HCT116 (cell line): ENCODE measurements at regions not wholly inside any gene's neighbourhood (a gene's known extent, or its start where the extent isn't known, plus 50 kb on each side); places are given as distances from the start of the nearest gene placed in this dataset.

Experiments used
- ATAC-seq: fragments of 200-7000 bp; cut with Tn5 transposase; 2 replicates; pipeline ENCODE4 v1.9.1; 2020; ENCODE audit warnings: mild to moderate bottlenecking, moderate library complexity
- BruUV-seq: library from RNA; stranded (reverse); fragments of 400-500 nt; replicated peaks from 2 replicates; lab custom pipeline; 2021; lab: Mats Ljungman, UMichigan
- CTCF ChIA-PET: fragments of 300-600 bp; sonication (Branson Sonifier 250); formaldehyde crosslinking; loops from one replicate; lab custom pipeline; 2021; ENCODE audit warnings: antibody characterized with exemption; lab: Charles Lee
- POLR2A ChIA-PET: fragments of 300-600, 350-600 bp; sonication (Branson Sonifier 250); formaldehyde crosslinking; loops from one replicate; lab custom pipeline; 2021; ENCODE audit warnings: antibody characterized with exemption; lab: Charles Lee
- RAD21 ChIA-PET, 2 experiments: fragments of 300-600 bp; sonication (Branson Sonifier 250); formaldehyde crosslinking; loops; one replicate each; lab custom pipeline; 2023; ENCODE audit warnings: low total read pairs in 2 of 2; ENCODE audit not compliant: uncharacterized antibody in 2 of 2, unreplicated experiment in 2 of 2, low non-redundant PET in 1 of 2; lab: Charles Lee
- DNase-seq: peaks from one replicate; pipeline ENCODE4 v3.0.0-alpha.2; 2010; ENCODE audit warnings: low read depth, low spot score
- H2AFZ ChIP-seq: fragments of 200-600 bp; shearing (Covaris generic), sonication (generic); 2 replicates; pipeline ENCODE4 v1.6.1; 2017; ENCODE audit warnings: low read depth, mixed run types, mixed read lengths, antibody characterized with exemption, low read length; ENCODE audit not compliant: poor library complexity, severe bottlenecking
- H3K27ac ChIP-seq: 2 replicates; pipeline ENCODE4 v1.5.1; 2012; ENCODE audit warnings: low read depth, low read length
- H3K27me3 ChIP-seq: fragments of 200-600 bp; sonication (generic); 2 replicates; pipeline ENCODE4 v1.6.1; 2016; ENCODE audit warnings: mixed run types, low read length, mixed read lengths; ENCODE audit not compliant: insufficient read depth
- H3K36me3 ChIP-seq, 2 experiments: fragments of 200-500 bp in 1 of 2; fragments of 200-600 bp in 1 of 2; sonication (Bioruptor generic) in 1 of 2; sonication (generic) in 1 of 2; 2 replicates each; pipeline versions ENCODE4 v1.5.1 to v1.6.1; 2014 to 2016; ENCODE audit warnings: low read length in 2 of 2, inconsistent platforms in 1 of 2, mixed read lengths in 1 of 2, mixed run types in 1 of 2; ENCODE audit not compliant: insufficient read depth in 2 of 2, control insufficient read depth in 1 of 2
- H3K4me1 ChIP-seq, 2 experiments: fragments of 200-600 bp in 1 of 2; sonication (generic) in 1 of 2; 2 replicates each; pipeline versions ENCODE4 v1.5.1 to v1.6.1; 2012 to 2017; ENCODE audit warnings: low read length in 2 of 2, inconsistent platforms in 1 of 2, mild to moderate bottlenecking in 1 of 2, mixed read lengths in 1 of 2, mixed run types in 1 of 2, moderate library complexity in 1 of 2; ENCODE audit not compliant: insufficient read depth in 2 of 2, control insufficient read depth in 1 of 2
- H3K4me2 ChIP-seq: fragments of 200-600 bp; sonication (generic); 2 replicates; pipeline ENCODE4 v1.6.1; 2017; ENCODE audit warnings: mixed run types, low read length, mixed read lengths
- H3K4me3 ChIP-seq, 2 experiments: fragments of 200-600 bp in 1 of 2; sonication (generic) in 1 of 2; replicated peaks in 1 of 2; 2 replicates each; pipeline ENCODE4 v1.5.1; 2011 to 2016; ENCODE audit warnings: low read length in 2 of 2, control low read depth in 1 of 2, low read depth in 1 of 2, mild to moderate bottlenecking in 1 of 2, mixed read lengths in 1 of 2, mixed run types in 1 of 2
- H3K79me2 ChIP-seq: fragments of 200-600 bp; sonication (generic); 2 replicates; pipeline ENCODE4 v1.6.1; 2017; ENCODE audit warnings: mild to moderate bottlenecking, mixed run types, low read length, moderate library complexity, mixed read lengths; ENCODE audit not compliant: insufficient read depth
- H3K9ac ChIP-seq: fragments of 200-600 bp; sonication (generic); 2 replicates; pipeline ENCODE4 v1.6.1; 2016; ENCODE audit warnings: low read length, mixed read lengths
- H3K9me2 ChIP-seq: fragments of 200-600 bp; sonication (generic), shearing (Covaris generic); 2 replicates; pipeline ENCODE4 v1.6.1; 2017; ENCODE audit warnings: mixed run types, mild to moderate bottlenecking, moderate library complexity; ENCODE audit not compliant: insufficient read depth
- H3K9me3 ChIP-seq, 2 experiments: fragments of 200-500 bp in 1 of 2; fragments of 200-600 bp in 1 of 2; sonication (Bioruptor generic) in 1 of 2; sonication (generic) in 1 of 2; 2 replicates each; pipeline ENCODE4 v1.6.1; 2014 to 2017; ENCODE audit warnings: low read length in 2 of 2, mixed read lengths in 2 of 2, inconsistent platforms in 1 of 2, low read depth in 1 of 2, mild to moderate bottlenecking in 1 of 2, mixed run types in 1 of 2, moderate library complexity in 1 of 2; ENCODE audit not compliant: control insufficient read depth in 1 of 2, insufficient read depth in 1 of 2
- H4K20me1 ChIP-seq: fragments of 200-600 bp; sonication (generic), shearing (Covaris generic); 2 replicates; pipeline ENCODE4 v1.6.1; 2017; ENCODE audit warnings: mixed run types, mild to moderate bottlenecking, moderate library complexity; ENCODE audit not compliant: insufficient read depth
- EGR1 ChIP-seq: IDR thresholded peaks from 2 replicates; pipeline ENCODE4 v1.6.1; 2012; ENCODE audit warnings: low read depth
- ELF1 ChIP-seq: IDR thresholded peaks from 2 replicates; pipeline ENCODE4 v1.6.1; 2012; ENCODE audit warnings: low read depth, borderline replicate concordance
- EZH2 ChIP-seq: fragments of 200-600 bp; sonication (generic); IDR thresholded peaks from 2 replicates; pipeline ENCODE4 v1.6.1; 2017; ENCODE audit warnings: antibody characterized with exemption, mixed run types
- POLR2AphosphoS5 ChIP-seq: IDR thresholded peaks from 2 replicates; pipeline ENCODE4 v1.6.1; 2011; ENCODE audit warnings: mild to moderate bottlenecking, low read depth, low read length, moderate library complexity
- RAD21 ChIP-seq: IDR thresholded peaks from 2 replicates; pipeline ENCODE4 v1.6.1; 2012; ENCODE audit warnings: low read depth, mild to moderate bottlenecking
- SIN3A ChIP-seq: IDR thresholded peaks from 2 replicates; pipeline ENCODE4 v1.6.1; 2012; ENCODE audit warnings: low read depth
- SP1 ChIP-seq: IDR thresholded peaks from 2 replicates; pipeline ENCODE4 v1.6.1; 2012; ENCODE audit warnings: low read depth
- TCF7L2 ChIP-seq: IDR thresholded peaks from 2 replicates; pipeline ENCODE4 v1.7.0; 2011; ENCODE audit warnings: borderline replicate concordance, inconsistent platforms; ENCODE audit not compliant: insufficient read depth, insufficient read length; ENCODE audit errors: extremely low read depth
- ZFX ChIP-seq: fragments of 450-650 bp; IDR thresholded peaks from 2 replicates; pipeline ENCODE4 v1.6.1; 2017
- intact Hi-C: fragments of 100-400 bp; cut with micrococcal nuclease; formaldehyde crosslinking; loops from 2 replicates; pipeline ENCODE4 v1.10.0; 2022
- TF ChIP-seq, protein P1 (sequence below): IDR thresholded peaks from 2 replicates; pipeline ENCODE4 v1.6.1; 2011; ENCODE audit warnings: mild to moderate bottlenecking, low read length, moderate library complexity; ENCODE audit not compliant: insufficient replicate concordance; ENCODE audit errors: extremely low read depth
- TF ChIP-seq, protein P2 (sequence below), 3 experiments: fragments of 200-600 bp in 1 of 3; sonication (generic) in 1 of 3; IDR thresholded peaks in 2 of 3; conservative IDR thresholded peaks in 1 of 3; 2 replicates each; pipeline ENCODE4 v1.5.1; 2012 to 2017; ENCODE audit warnings: low read depth in 2 of 3, low read length in 2 of 3, antibody characterized with exemption in 1 of 3, borderline replicate concordance in 1 of 3, control low read depth in 1 of 3, mild to moderate bottlenecking in 1 of 3, mixed read lengths in 1 of 3, mixed run types in 1 of 3, moderate library complexity in 1 of 3; ENCODE audit not compliant: insufficient read depth in 1 of 3
- TF ChIP-seq, protein P3 (sequence below): IDR thresholded peaks from 2 replicates; pipeline ENCODE4 v1.6.1; 2012; ENCODE audit warnings: low read depth

DNA sequence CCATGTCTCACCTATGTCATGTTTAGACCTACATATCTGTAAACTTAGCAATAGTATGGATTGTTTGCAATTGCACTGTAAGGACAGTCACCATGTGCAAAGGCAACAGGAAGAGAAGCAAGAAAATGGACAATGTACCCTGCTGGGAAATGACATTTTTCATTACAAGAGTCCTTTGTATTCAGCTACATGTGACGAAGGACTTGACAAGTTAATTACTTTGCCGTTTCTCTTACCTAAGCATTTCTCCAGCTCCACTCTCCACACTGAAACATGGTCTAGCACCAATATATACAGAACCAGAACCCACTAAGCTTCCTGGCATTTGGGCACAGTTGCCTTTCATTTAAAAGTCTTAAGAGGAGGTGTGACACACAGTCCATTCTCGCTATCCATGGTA is 76.6 kb upstream of the PFKP start:
- H3K4me2 ChIP-seq = no peak overlapping the region
- peaks cover 5% of the 10 kb centered on the region; the same call in 1 of the 2 replicates for H3K27me3 ChIP-seq
- TF ChIP-seq SP1 (no peak), EGR1 (no peak), ZFX (no peak), SIN3A (no peak), RAD21 (no peak), ELF1 (no peak), TCF7L2 (no peak), EZH2 (no peak), POLR2AphosphoS5 (no peak)
- TF ChIP-seq, protein P1, sequence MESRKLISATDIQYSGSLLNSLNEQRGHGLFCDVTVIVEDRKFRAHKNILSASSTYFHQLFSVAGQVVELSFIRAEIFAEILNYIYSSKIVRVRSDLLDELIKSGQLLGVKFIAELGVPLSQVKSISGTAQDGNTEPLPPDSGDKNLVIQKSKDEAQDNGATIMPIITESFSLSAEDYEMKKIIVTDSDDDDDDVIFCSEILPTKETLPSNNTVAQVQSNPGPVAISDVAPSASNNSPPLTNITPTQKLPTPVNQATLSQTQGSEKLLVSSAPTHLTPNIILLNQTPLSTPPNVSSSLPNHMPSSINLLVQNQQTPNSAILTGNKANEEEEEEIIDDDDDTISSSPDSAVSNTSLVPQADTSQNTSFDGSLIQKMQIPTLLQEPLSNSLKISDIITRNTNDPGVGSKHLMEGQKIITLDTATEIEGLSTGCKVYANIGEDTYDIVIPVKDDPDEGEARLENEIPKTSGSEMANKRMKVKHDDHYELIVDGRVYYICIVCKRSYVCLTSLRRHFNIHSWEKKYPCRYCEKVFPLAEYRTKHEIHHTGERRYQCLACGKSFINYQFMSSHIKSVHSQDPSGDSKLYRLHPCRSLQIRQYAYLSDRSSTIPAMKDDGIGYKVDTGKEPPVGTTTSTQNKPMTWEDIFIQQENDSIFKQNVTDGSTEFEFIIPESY = no peak
- TF ChIP-seq, protein P2, sequence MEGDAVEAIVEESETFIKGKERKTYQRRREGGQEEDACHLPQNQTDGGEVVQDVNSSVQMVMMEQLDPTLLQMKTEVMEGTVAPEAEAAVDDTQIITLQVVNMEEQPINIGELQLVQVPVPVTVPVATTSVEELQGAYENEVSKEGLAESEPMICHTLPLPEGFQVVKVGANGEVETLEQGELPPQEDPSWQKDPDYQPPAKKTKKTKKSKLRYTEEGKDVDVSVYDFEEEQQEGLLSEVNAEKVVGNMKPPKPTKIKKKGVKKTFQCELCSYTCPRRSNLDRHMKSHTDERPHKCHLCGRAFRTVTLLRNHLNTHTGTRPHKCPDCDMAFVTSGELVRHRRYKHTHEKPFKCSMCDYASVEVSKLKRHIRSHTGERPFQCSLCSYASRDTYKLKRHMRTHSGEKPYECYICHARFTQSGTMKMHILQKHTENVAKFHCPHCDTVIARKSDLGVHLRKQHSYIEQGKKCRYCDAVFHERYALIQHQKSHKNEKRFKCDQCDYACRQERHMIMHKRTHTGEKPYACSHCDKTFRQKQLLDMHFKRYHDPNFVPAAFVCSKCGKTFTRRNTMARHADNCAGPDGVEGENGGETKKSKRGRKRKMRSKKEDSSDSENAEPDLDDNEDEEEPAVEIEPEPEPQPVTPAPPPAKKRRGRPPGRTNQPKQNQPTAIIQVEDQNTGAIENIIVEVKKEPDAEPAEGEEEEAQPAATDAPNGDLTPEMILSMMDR (IDR thresholded peaks at IDR 0.05 in 2 of 3, conservative IDR thresholded peaks at IDR 0.05 in 1 of 3; ENCODE audit: borderline replicate concordance in 1 of 3, insufficient read depth in 1 of 3, low read depth in 2 of 3, low read length in 2 of 3) = no peak
- TF ChIP-seq, protein P3, sequence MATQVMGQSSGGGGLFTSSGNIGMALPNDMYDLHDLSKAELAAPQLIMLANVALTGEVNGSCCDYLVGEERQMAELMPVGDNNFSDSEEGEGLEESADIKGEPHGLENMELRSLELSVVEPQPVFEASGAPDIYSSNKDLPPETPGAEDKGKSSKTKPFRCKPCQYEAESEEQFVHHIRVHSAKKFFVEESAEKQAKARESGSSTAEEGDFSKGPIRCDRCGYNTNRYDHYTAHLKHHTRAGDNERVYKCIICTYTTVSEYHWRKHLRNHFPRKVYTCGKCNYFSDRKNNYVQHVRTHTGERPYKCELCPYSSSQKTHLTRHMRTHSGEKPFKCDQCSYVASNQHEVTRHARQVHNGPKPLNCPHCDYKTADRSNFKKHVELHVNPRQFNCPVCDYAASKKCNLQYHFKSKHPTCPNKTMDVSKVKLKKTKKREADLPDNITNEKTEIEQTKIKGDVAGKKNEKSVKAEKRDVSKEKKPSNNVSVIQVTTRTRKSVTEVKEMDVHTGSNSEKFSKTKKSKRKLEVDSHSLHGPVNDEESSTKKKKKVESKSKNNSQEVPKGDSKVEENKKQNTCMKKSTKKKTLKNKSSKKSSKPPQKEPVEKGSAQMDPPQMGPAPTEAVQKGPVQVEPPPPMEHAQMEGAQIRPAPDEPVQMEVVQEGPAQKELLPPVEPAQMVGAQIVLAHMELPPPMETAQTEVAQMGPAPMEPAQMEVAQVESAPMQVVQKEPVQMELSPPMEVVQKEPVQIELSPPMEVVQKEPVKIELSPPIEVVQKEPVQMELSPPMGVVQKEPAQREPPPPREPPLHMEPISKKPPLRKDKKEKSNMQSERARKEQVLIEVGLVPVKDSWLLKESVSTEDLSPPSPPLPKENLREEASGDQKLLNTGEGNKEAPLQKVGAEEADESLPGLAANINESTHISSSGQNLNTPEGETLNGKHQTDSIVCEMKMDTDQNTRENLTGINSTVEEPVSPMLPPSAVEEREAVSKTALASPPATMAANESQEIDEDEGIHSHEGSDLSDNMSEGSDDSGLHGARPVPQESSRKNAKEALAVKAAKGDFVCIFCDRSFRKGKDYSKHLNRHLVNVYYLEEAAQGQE = no peak
- no peak overlapping the region for H2AFZ ChIP-seq
- no peaks in the 10 kb centered on the region for H3K79me2 ChIP-seq
- H3K27ac ChIP-seq = no peak overlapping the region
- H3K9me3 ChIP-seq = no peaks in the 10 kb centered on the region
- no peaks in the 10 kb centered on the region for H3K36me3 ChIP-seq
- ChIA-PET RAD21 (no interaction called here), CTCF (no interaction called here), POLR2A (no interaction called here)
- H3K4me3 ChIP-seq = no peak overlapping the region
- no peak for DNase-seq
- peaks cover 9 to 11% of the 10 kb centered on the region in 2 experiments for H3K4me1 ChIP-seq
- ATAC-seq = no peak
- no peaks in the 10 kb centered on the region for H3K9me2 ChIP-seq
- no TSS peak for BruUV-seq
- intact Hi-C loops = no loop called here
- no peak overlapping the region for H3K9ac ChIP-seq
- no peaks in the 10 kb centered on the region for H4K20me1 ChIP-seq
